T-cell (primary cell): ENCODE measurements at regions not wholly inside any gene's neighbourhood (a gene's known extent, or its start where the extent isn't known, plus 50 kb on each side); places are given as distances from the start of the nearest gene placed in this dataset.
A peak's percentile ranks its signal among the peaks of the same experiment; 100 is the strongest.

ENCODE experiments used
- ATAC-seq, 4 experiments: fragments of 200-7000 bp in 3 of 4; fragments of 150-1000 bp in 1 of 4; cut with Tn5 transposase; replicated peaks in 1 of 4; 1 replicate in 3 of 4; 2 replicates in 1 of 4; pipeline ENCODE4 v1.10.0; 2021; ENCODE audit warnings: moderate library complexity in 3 of 4, mild to moderate bottlenecking in 2 of 4, moderate number of reproducible peaks in 1 of 4
- CTCF ChIA-PET, 2 donors: fragments of 300-600 bp; sonication (Branson Sonifier 250); formaldehyde crosslinking; loops; one replicate each; lab custom pipeline; 2022; ENCODE audit warnings: antibody characterized with exemption in 2 of 2; lab: Charles Lee
- POLR2A ChIA-PET, 2 donors: fragments of 300-600 bp; sonication (Branson Sonifier 250); formaldehyde crosslinking; loops; one replicate each; lab custom pipeline; 2022; ENCODE audit warnings: antibody characterized with exemption in 2 of 2; lab: Charles Lee
- DNase-seq, 35 experiments: peaks; one replicate each; pipeline versions ENCODE4 v3.0.0 to v3.0.0-alpha.2; 2013 to 2023
- H3K27ac ChIP-seq: one replicate; pipeline ENCODE4 v1.5.1; 2013; ENCODE audit warnings: low read length
- H3K27me3 ChIP-seq, 2 experiments: replicated peaks in 1 of 2; 1 replicate in 1 of 2; 2 replicates in 1 of 2; pipeline versions ENCODE4 v1.6.1 to v1.7.0; 2013; ENCODE audit warnings: low read length in 1 of 2, mixed read lengths in 1 of 2; ENCODE audit not compliant: control insufficient read depth in 2 of 2, insufficient read depth in 2 of 2; ENCODE audit errors: extremely low read depth in 1 of 2
- H3K36me3 ChIP-seq, 2 donors: 1 replicate in 1 of 2; 2 replicates in 1 of 2; pipeline versions ENCODE4 v1.6.1 to v1.7.0; 2013; ENCODE audit warnings: low read length in 1 of 2; ENCODE audit not compliant: control insufficient read depth in 2 of 2, insufficient read depth in 1 of 2; ENCODE audit errors: extremely low read depth in 1 of 2
- H3K4me1 ChIP-seq, 2 experiments: 1 replicate in 1 of 2; 2 replicates in 1 of 2; pipeline versions ENCODE4 v1.6.1 to v1.7.0; 2013; ENCODE audit warnings: low read length in 2 of 2, mixed read lengths in 1 of 2; ENCODE audit not compliant: insufficient read depth in 2 of 2, control insufficient read depth in 1 of 2; ENCODE audit errors: extremely low read depth in 1 of 2
- H3K4me3 ChIP-seq, 2 donors: 1 replicate in 1 of 2; 2 replicates in 1 of 2; pipeline versions ENCODE4 v1.5.1 to v1.7.0; 2013; ENCODE audit warnings: mild to moderate bottlenecking in 2 of 2, low read length in 1 of 2, moderate library complexity in 1 of 2; ENCODE audit not compliant: control insufficient read depth in 1 of 2; ENCODE audit errors: extremely low read depth in 1 of 2
- H3K9me3 ChIP-seq: 2 replicates; pipeline ENCODE4 v1.7.0; 2013
- H3K27ac Mint-ChIP-seq, 2 donors: one replicate each; pipeline ENCODE4 v1.8.0; 2020 to 2021; ENCODE audit warnings: mild to moderate bottlenecking in 2 of 2, mixed read lengths in 2 of 2
- H3K27me3 Mint-ChIP-seq, 2 donors: one replicate each; pipeline ENCODE4 v1.8.0; 2021 to 2022; ENCODE audit warnings: mixed read lengths in 2 of 2
- H3K36me3 Mint-ChIP-seq: one replicate; pipeline ENCODE4 v1.8.0; 2021; ENCODE audit warnings: mixed read lengths
- H3K4me1 Mint-ChIP-seq, 3 donors: one replicate each; pipeline ENCODE4 v1.8.0; 2020 to 2022; ENCODE audit warnings: mixed read lengths in 3 of 3, mild to moderate bottlenecking in 1 of 3
- H3K4me3 Mint-ChIP-seq, 3 donors: one replicate each; pipeline ENCODE4 v1.8.0; 2020 to 2022; ENCODE audit warnings: mild to moderate bottlenecking in 3 of 3, mixed read lengths in 3 of 3, moderate library complexity in 3 of 3
- H3K9me3 Mint-ChIP-seq, 3 donors: one replicate each; pipeline ENCODE4 v1.8.0; 2020 to 2022; ENCODE audit warnings: mixed read lengths in 3 of 3
- WGBS: methylation state at CpG from one replicate; pipeline ENCODE4 v1.1.5; 2013; ENCODE audit warnings: missing lambda C conversion rate; ENCODE audit not compliant: insufficient coverage; 5-methylcytosine and 5-hydroxymethylcytosine counted together

GRCh38 chr16:85546585-85547447 lies 66.3 kb upstream of the GSE1 start:
- no peaks in the 10 kb centered on the region for H3K9me3 ChIP-seq
- Mint-ChIP-seq H3K4me1 (peaks cover 0 to 6% (median 3%) of the 10 kb centered on the region in 3 donors), H3K4me3 (no peak overlapping the region), H3K9me3 (no peaks in the 10 kb centered on the region), H3K27ac (peak overlapping the region in 1 of 2 donors; percentile 23), H3K27me3 (no peaks in the 10 kb centered on the region), H3K36me3 (no peaks in the 10 kb centered on the region)
- no peak overlapping the region for H3K4me3 ChIP-seq
- no peaks in the 10 kb centered on the region for H3K36me3 ChIP-seq
- CTCF ChIA-PET: no interaction called here
- POLR2A ChIA-PET: no interaction called here
- no peak overlapping the region for H3K27ac ChIP-seq
- peaks cover 0 to 4% of the 10 kb centered on the region in 2 experiments for H3K4me1 ChIP-seq
- ATAC-seq: no peak
- 86% methylated on average over 13 of the region's 21 CpGs for WGBS
- peaks cover 0 to under 1% of the 10 kb centered on the region in 2 experiments for H3K27me3 ChIP-seq
- DNase-seq: no peak

DNA sequence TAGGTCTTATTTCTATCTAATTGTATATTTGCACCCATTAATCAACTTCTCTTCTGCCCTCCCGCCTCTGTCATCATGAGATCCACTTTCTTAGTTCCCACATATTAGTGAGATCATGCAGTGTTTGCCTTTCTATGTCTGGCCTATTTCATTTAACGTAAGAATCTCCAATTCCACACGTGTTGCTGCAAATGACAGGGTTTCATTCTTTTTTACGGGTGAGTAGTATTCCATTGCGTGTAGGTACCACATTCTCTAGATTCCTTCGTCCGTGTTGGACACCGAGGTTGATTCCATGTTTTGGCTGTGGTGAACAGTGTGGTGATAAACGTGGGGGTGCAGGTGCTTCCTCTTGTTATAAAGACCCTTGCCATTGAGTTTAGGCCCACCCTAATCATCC lies 64.7 kb upstream of the GSE1 start:
- H3K4me3 ChIP-seq: no peak overlapping the region
- H3K4me1 ChIP-seq: peaks cover 0 to 6% of the 10 kb centered on the region in 2 experiments
- peak overlapping the region in 1 of 2 donors; percentile 34 for H3K27ac Mint-ChIP-seq
- no peaks in the 10 kb centered on the region for H3K27me3 ChIP-seq
- H3K9me3 ChIP-seq: no peaks in the 10 kb centered on the region
- DNase-seq (no peak), ATAC-seq (no peak)
- H3K27me3 Mint-ChIP-seq: no peaks in the 10 kb centered on the region
- no peak overlapping the region for H3K4me3 Mint-ChIP-seq
- H3K36me3 Mint-ChIP-seq: no peaks in the 10 kb centered on the region
- CTCF ChIA-PET: no interaction called here
- no peaks in the 10 kb centered on the region for H3K9me3 Mint-ChIP-seq
- H3K27ac ChIP-seq: no peak overlapping the region
- peaks cover 6 to 13% (median 8%) of the 10 kb centered on the region in 3 donors for H3K4me1 Mint-ChIP-seq
- POLR2A ChIA-PET: no interaction called here
- no peaks in the 10 kb centered on the region for H3K36me3 ChIP-seq
- no CpG with 5 or more reads among the region's 9 CpGs for WGBS

- 72% methylated on average over 11 of the region's 13 CpGs for WGBS
- Mint-ChIP-seq H3K27me3 (no peaks in the 10 kb centered on the region), H3K4me1 (peaks cover 14 to 20% (median 16%) of the 10 kb centered on the region in 3 donors), H3K36me3 (no peaks in the 10 kb centered on the region), H3K4me3 (no peak overlapping the region), H3K27ac (no peak overlapping the region), H3K9me3 (no peaks in the 10 kb centered on the region)
- no peaks in the 10 kb centered on the region for H3K27me3 ChIP-seq
- POLR2A ChIA-PET: interaction anchor here in 1 of 2 donors (0.6 kb wide), 1 partner anchor 58 kb away, joined by 3 read pairs; no protein-coding TSS in a partner anchor
- no peaks in the 10 kb centered on the region for H3K9me3 ChIP-seq
- DNase-seq: no peak
- H3K27ac ChIP-seq: no peak overlapping the region
- H3K4me1 ChIP-seq: peaks cover 5 to 16% of the 10 kb centered on the region in 2 experiments
- no peaks in the 10 kb centered on the region for H3K36me3 ChIP-seq
- CTCF ChIA-PET: no interaction called here
- no peak for ATAC-seq
- no peak overlapping the region for H3K4me3 ChIP-seq
Measured at GRCh38 chr16:85549766-85550421, 63.2 kb upstream of the GSE1 start.

DNA sequence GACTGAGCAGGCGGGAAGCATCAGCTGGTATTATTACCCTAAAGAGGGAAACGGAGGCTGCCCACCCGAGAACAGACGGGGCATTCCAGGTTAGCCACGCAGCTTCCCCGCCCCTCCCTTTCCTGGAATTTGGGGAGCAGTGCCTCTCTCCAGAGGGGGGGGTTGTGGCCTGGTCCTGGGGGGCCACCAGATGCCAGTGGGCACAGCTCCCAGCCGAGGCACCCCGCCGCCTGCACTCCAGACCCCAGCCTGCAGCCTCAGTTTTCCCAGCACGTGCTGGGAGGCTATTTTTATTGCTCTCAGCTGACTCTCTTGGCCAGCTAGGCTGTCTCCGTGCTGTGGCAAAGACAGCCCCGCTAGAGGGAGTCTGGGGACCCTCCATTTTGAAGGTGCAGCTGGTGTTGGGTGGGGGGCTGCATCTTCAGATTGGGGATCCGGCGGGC lies 62.7 kb upstream of the GSE1 start:
- H3K27me3 ChIP-seq: no peaks in the 10 kb centered on the region

GRCh38 chr16:85550953-85551924 lies 61.9 kb upstream of the GSE1 start:
- no peak for ATAC-seq
- Mint-ChIP-seq H3K4me1 (peaks cover 14 to 19% (median 16%) of the 10 kb centered on the region in 3 donors), H3K9me3 (no peaks in the 10 kb centered on the region), H3K27me3 (no peaks in the 10 kb centered on the region), H3K36me3 (no peaks in the 10 kb centered on the region), H3K27ac (peak overlapping the region; percentile 58 to 71), H3K4me3 (peak overlapping the region; percentile 11 to 57 (median 33))
- Histone ChIP-seq H3K4me1 (peaks cover 5 to 16% of the 10 kb centered on the region in 2 experiments), H3K27me3 (no peaks in the 10 kb centered on the region), H3K36me3 (no peaks in the 10 kb centered on the region), H3K4me3 (no peak overlapping the region), H3K9me3 (no peaks in the 10 kb centered on the region), H3K27ac (no peak overlapping the region)
- ChIA-PET CTCF (interaction anchor here (0.6 to 0.8 kb wide), 2 partner anchors 17 to 58 kb away, joined by 3 read pairs; no protein-coding TSS in a partner anchor), POLR2A (interaction anchor here in 1 of 2 donors (0.6 to 0.7 kb wide), 2 partner anchors 60 to 70 kb away, joined by 3 to 4 read pairs; no protein-coding TSS in a partner anchor)
- 76% methylated on average over 13 of the region's 25 CpGs for WGBS
- DNase-seq: no peak

More for the DNA sequence above, 62.7 kb upstream of the GSE1 start:
- no peaks in the 10 kb centered on the region for H3K27me3 Mint-ChIP-seq
- no peaks in the 10 kb centered on the region for H3K36me3 ChIP-seq
- no peak overlapping the region for H3K4me3 Mint-ChIP-seq
- no peak overlapping the region for H3K4me3 ChIP-seq
- H3K9me3 ChIP-seq: no peaks in the 10 kb centered on the region
- no peaks in the 10 kb centered on the region for H3K36me3 Mint-ChIP-seq
- H3K27ac Mint-ChIP-seq: no peak overlapping the region
- no peak overlapping the region for H3K27ac ChIP-seq
- no peaks in the 10 kb centered on the region for H3K9me3 Mint-ChIP-seq
- DNase-seq (no peak), ATAC-seq (no peak)
- H3K4me1 Mint-ChIP-seq: peaks cover 14 to 19% (median 16%) of the 10 kb centered on the region in 3 donors
- H3K4me1 ChIP-seq: peaks cover 5 to 16% of the 10 kb centered on the region in 2 experiments
- POLR2A ChIA-PET: interaction anchor here in 1 of 2 donors (0.6 kb wide), 1 partner anchor 59 kb away, joined by 3 read pairs; no protein-coding TSS in a partner anchor
- 95% methylated on average over 13 of the region's 14 CpGs for WGBS
- CTCF ChIA-PET: no interaction called here
